MM.1S (cell line): ENCODE measurements at regions not wholly inside any gene's neighbourhood (a gene's known extent, or its start where the extent isn't known, plus 50 kb on each side); places are given as distances from the start of the nearest gene placed in this dataset.

Experiments
- EZH2 ChIP-seq: fragments of 300-600 bp; sonication (generic); optimal IDR thresholded peaks from 2 replicates; pipeline ENCODE3; 2017; ENCODE audit warnings: low read depth, mild to moderate bottlenecking, antibody characterized with exemption, low read length, mixed read lengths
- TF ChIP-seq, protein P1 (sequence below): fragments of 300-600 bp; sonication (generic); IDR thresholded peaks from 2 replicates; pipeline ENCODE4 v1.5.1; 2016; ENCODE audit warnings: antibody characterized with exemption, low read length, mixed read lengths

DNA sequence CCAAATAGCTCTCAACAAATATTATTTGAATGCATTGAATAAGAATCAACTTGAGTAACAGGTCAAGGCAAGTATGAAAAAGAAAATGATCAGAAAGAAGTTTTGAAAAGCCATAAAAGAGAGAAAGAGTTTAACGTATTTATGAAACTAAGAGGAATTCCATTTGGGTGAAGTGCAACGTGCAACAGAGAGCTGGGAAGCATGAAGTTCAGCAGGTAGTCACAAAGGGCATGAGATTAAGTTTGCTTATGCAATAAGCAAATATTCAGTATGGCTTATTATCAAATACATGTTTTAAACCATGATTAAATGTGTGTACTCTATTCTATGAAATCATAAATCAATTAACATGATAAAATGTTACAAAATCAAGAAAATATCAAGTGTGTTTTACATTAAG, 62.7 kb upstream of the PCDH17 start:
- TF ChIP-seq, protein P1, sequence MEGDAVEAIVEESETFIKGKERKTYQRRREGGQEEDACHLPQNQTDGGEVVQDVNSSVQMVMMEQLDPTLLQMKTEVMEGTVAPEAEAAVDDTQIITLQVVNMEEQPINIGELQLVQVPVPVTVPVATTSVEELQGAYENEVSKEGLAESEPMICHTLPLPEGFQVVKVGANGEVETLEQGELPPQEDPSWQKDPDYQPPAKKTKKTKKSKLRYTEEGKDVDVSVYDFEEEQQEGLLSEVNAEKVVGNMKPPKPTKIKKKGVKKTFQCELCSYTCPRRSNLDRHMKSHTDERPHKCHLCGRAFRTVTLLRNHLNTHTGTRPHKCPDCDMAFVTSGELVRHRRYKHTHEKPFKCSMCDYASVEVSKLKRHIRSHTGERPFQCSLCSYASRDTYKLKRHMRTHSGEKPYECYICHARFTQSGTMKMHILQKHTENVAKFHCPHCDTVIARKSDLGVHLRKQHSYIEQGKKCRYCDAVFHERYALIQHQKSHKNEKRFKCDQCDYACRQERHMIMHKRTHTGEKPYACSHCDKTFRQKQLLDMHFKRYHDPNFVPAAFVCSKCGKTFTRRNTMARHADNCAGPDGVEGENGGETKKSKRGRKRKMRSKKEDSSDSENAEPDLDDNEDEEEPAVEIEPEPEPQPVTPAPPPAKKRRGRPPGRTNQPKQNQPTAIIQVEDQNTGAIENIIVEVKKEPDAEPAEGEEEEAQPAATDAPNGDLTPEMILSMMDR: no peak
- no peak for TF ChIP-seq EZH2
